T-helper 17 cell (primary cell): ENCODE measurements at regions not wholly inside any gene's neighbourhood (a gene's known extent, or its start where the extent isn't known, plus 50 kb on each side); places are given as distances from the start of the nearest gene placed in this dataset.

ENCODE experiments used
- ATAC-seq: fragments of 150-1000 bp; cut with Tn5 transposase; 2 replicates; pipeline ENCODE4 v1.10.0; 2021; ENCODE audit warnings: mild to moderate bottlenecking, moderate library complexity
- DNase-seq, 3 donors: peaks; one replicate each; pipeline versions ENCODE4 v3.0.0 to v3.0.0-alpha.2; 2020 to 2021
- H3K9me3 ChIP-seq: one replicate; pipeline ENCODE4 v1.7.0; 2013; ENCODE audit warnings: low read length, mild to moderate bottlenecking; ENCODE audit not compliant: control insufficient read depth, poor library complexity, severe bottlenecking
- H3K27ac Mint-ChIP-seq: one replicate; pipeline ENCODE4 v1.8.0; 2022; ENCODE audit warnings: mild to moderate bottlenecking, moderate library complexity, mixed read lengths
- H3K27me3 Mint-ChIP-seq: one replicate; pipeline ENCODE4 v1.8.0; 2022; ENCODE audit warnings: mixed read lengths
- H3K36me3 Mint-ChIP-seq: one replicate; pipeline ENCODE4 v1.8.0; 2022; ENCODE audit warnings: low read depth, mixed read lengths
- H3K4me1 Mint-ChIP-seq: one replicate; pipeline ENCODE4 v1.8.0; 2022; ENCODE audit warnings: mild to moderate bottlenecking, mixed read lengths
- H3K4me3 Mint-ChIP-seq: one replicate; pipeline ENCODE4 v1.8.0; 2022; ENCODE audit warnings: mild to moderate bottlenecking, moderate library complexity, mixed read lengths

DNA sequence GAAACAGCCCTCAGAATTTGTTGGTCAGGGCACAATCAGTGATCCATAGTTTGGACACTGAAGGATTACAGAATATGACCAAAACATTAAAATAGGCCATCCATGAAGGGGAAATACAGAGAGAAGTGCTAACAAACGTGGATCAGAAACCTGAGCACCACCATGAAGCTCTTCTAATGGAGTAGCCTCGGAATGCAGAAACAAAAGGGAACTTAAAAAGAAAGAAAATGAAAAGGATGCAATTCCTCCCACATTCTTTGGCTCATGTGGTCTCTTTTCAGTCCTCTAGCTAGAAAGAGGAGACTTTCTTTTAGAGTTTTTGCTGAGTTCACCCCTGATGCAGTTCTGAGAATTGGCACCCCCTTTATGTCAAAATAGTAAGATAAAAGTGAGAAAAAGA lies 989.8 kb upstream of the B3GALT2 start:
- H3K4me1 Mint-ChIP-seq, result no peaks in the 10 kb centered on the region
- H3K9me3 ChIP-seq, result no peaks in the 10 kb centered on the region
- no peak overlapping the region for H3K27ac Mint-ChIP-seq
- ATAC-seq (no peak), DNase-seq (no peak)
- peaks cover 5% of the 10 kb centered on the region for H3K36me3 Mint-ChIP-seq
- no peak overlapping the region for H3K4me3 Mint-ChIP-seq
- no peaks in the 10 kb centered on the region for H3K27me3 Mint-ChIP-seq

DNA sequence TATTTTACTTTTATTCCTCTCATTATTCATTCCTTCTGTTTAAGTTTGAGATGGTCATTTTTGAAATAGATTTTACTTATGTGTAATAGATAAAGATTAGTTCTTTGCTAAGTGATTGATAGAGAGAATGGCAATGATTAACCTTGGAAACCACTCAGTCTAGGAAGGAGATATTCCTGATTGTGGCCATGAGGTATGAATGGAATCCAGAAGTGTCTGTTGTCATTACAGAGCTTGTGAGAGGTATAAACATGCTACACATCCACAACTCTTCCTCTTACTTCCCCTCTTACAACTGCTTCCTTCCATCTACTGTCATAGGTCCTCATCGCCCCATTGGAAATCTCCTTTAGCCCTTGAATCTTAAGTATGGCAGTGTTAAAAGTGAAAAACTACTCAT lies 988.8 kb upstream of the B3GALT2 start:
- Mint-ChIP-seq H3K4me3 (no peak overlapping the region), H3K4me1 (no peaks in the 10 kb centered on the region), H3K36me3 (peaks cover 3% of the 10 kb centered on the region), H3K27me3 (no peaks in the 10 kb centered on the region), H3K27ac (no peak overlapping the region)
- no peaks in the 10 kb centered on the region for H3K9me3 ChIP-seq
- ATAC-seq (no peak), DNase-seq (no peak)

- no peaks in the 10 kb centered on the region for H3K9me3 ChIP-seq
- Mint-ChIP-seq H3K4me1 (no peaks in the 10 kb centered on the region), H3K4me3 (no peak overlapping the region), H3K36me3 (peaks cover 3% of the 10 kb centered on the region), H3K27ac (no peak overlapping the region), H3K27me3 (no peaks in the 10 kb centered on the region)
- ATAC-seq (no peak), DNase-seq (no peak)
These were observed 988.1 kb upstream of the B3GALT2 start for GRCh38 chr1:194174528-194174927.

GRCh38 chr1:194171596-194171995 lies 985.2 kb upstream of the B3GALT2 start:
- DNase-seq (no peak), ATAC-seq (no peak)
- H3K4me3 Mint-ChIP-seq, result no peak overlapping the region
- H3K4me1 Mint-ChIP-seq, result no peaks in the 10 kb centered on the region
- no peaks in the 10 kb centered on the region for H3K27me3 Mint-ChIP-seq
- no peaks in the 10 kb centered on the region for H3K9me3 ChIP-seq
- H3K36me3 Mint-ChIP-seq, result no peaks in the 10 kb centered on the region
- no peak overlapping the region for H3K27ac Mint-ChIP-seq

DNA sequence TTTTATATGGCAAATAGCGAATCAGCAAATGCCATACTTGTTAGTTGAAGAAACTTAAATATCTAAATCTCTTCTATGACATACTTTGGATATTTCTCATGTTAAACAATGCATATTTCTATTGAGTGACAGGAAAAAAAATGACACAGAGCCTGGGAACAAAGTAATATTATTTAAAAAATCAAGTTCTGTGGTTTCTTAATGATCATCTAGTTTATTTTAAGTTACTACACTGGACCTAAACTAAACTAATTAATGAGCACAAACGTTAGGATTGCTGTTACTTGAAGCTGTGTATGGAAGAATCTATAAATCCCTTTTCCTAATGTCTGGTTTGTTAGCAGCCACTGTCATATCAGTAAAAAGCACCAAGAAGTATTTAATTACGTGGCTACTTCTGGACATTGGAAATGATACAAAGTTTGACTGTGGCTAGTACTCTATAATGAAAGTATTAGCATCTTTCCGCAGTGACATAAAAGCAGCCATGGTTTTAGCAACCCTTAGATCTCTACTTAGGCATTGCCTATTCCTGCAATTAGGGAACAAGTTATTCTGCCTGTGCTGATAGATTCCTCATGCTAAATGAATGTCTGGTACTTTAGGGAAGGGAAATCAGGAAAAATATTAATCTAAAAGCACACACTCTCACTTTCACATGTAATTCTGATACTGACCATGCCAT lies 981.7 kb upstream of the B3GALT2 start:
- DNase-seq, result no peak
- Mint-ChIP-seq H3K4me3 (no peak overlapping the region), H3K36me3 (no peaks in the 10 kb centered on the region), H3K4me1 (no peaks in the 10 kb centered on the region), H3K27ac (no peak overlapping the region), H3K27me3 (no peaks in the 10 kb centered on the region)
- H3K9me3 ChIP-seq, result no peaks in the 10 kb centered on the region
- no peak for ATAC-seq

DNA sequence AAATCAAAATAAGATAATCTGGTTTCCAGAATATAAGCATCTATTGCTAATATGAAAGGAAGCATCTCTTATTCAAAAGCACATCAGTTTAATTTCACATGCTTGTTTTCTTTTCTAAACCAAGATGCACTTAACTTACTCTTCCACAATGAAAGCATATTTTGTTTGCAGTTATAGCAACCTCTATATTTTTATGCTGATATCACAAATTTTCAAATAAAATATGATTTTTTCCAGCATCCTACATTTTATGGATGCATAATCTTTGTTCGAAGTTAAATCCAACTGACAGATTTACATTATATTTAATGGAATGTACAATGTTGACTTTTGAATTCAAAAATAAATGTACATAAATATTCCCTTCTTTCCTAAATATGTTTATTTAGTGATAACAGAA lies 978.3 kb upstream of the B3GALT2 start:
- Mint-ChIP-seq H3K27ac (no peak overlapping the region), H3K4me1 (peaks cover 5% of the 10 kb centered on the region), H3K4me3 (no peak overlapping the region), H3K27me3 (no peaks in the 10 kb centered on the region), H3K36me3 (peaks cover 2% of the 10 kb centered on the region)
- DNase-seq, result no peak
- ATAC-seq, result no peak
- H3K9me3 ChIP-seq, result no peaks in the 10 kb centered on the region

DNA sequence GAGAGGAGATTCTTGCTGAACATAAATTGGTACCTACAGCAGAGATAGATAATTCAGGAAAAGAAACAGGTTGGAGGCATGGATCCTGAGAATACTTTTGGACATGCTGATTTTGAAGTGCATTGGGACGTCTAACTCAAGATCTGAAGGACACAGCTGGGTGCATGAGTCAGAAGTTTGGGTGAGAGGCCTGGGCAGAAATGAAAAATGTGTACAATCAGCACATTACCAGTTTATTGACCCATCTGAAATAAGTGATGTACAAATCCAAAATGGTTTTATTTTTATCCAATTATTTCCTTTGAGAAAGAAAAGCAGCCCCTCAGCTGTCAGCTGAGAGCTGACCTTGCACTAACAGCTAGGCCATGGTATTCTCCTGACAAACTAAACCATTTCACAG lies 975.2 kb upstream of the B3GALT2 start:
- H3K36me3 Mint-ChIP-seq, result peaks cover 2% of the 10 kb centered on the region
- peaks cover 5% of the 10 kb centered on the region for H3K4me1 Mint-ChIP-seq
- no peak overlapping the region for H3K4me3 Mint-ChIP-seq
- H3K27me3 Mint-ChIP-seq, result no peaks in the 10 kb centered on the region
- DNase-seq, result no peak
- no peak for ATAC-seq
- no peak overlapping the region for H3K27ac Mint-ChIP-seq
- peaks cover 2% of the 10 kb centered on the region for H3K9me3 ChIP-seq

GRCh38 chr1:194159941-194160340 lies 973.5 kb upstream of the B3GALT2 start:
- Mint-ChIP-seq H3K27me3 (no peaks in the 10 kb centered on the region), H3K36me3 (peaks cover 2% of the 10 kb centered on the region), H3K4me3 (no peak overlapping the region), H3K4me1 (peaks cover 5% of the 10 kb centered on the region), H3K27ac (no peak overlapping the region)
- H3K9me3 ChIP-seq, result peaks cover 2% of the 10 kb centered on the region
- no peak for ATAC-seq
- DNase-seq, result no peak

DNA sequence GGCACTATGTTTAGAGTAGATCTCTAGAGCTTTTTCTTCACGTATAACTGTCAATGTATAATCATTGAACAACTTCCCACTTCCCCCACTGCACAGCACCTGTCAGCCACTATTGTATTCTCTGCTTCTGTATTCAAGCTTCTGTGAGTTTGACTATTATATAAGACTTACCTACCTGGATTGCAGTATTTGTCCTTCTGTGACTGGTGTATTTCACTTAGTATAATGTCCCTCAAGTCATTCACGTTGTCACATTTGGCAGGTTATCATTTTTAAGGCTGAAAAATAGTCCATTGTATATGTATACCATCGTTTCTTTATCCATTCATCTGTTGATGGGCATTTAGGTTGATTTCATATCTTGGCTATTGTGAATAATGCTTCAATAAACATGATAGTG lies 969.5 kb upstream of the B3GALT2 start:
- Mint-ChIP-seq H3K27ac (no peak overlapping the region), H3K4me1 (peaks cover 4% of the 10 kb centered on the region), H3K4me3 (no peak overlapping the region), H3K36me3 (peaks cover 2% of the 10 kb centered on the region), H3K27me3 (no peaks in the 10 kb centered on the region)
- H3K9me3 ChIP-seq, result peaks cover 2% of the 10 kb centered on the region
- no peak for DNase-seq
- no peak for ATAC-seq

- DNase-seq (no peak), ATAC-seq (no peak)
- Mint-ChIP-seq H3K27me3 (no peaks in the 10 kb centered on the region), H3K36me3 (no peaks in the 10 kb centered on the region), H3K27ac (peak overlapping the region; percentile 82), H3K4me1 (peaks cover 4% of the 10 kb centered on the region), H3K4me3 (peak overlapping the region; percentile 92)
- no peaks in the 10 kb centered on the region for H3K9me3 ChIP-seq
These were observed 964.6 kb upstream of the B3GALT2 start for GRCh38 chr1:194151056-194151455.

DNA sequence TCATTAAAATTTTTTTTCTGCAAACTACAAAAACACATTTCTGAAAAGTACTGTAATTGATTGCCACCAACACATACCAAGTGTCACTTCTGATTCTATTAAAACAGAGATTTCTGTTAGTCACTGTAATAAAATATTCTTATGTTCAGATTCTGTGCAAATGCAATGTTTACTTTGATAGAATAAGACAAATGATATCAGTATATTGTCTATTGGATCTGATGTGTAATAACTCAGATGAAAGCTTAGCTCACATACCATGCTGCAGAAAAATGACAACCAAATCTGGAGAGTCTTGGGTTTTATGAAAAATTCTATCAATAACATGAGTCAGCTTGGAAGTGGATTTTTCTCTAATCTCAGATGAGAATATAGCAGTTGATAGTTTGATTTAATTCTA lies 963.8 kb upstream of the B3GALT2 start:
- H3K4me3 Mint-ChIP-seq, result no peak overlapping the region
- DNase-seq (no peak), ATAC-seq (no peak)
- no peaks in the 10 kb centered on the region for H3K27me3 Mint-ChIP-seq
- peaks cover 4% of the 10 kb centered on the region for H3K4me1 Mint-ChIP-seq
- no peak overlapping the region for H3K27ac Mint-ChIP-seq
- no peaks in the 10 kb centered on the region for H3K9me3 ChIP-seq
- H3K36me3 Mint-ChIP-seq, result no peaks in the 10 kb centered on the region

DNA sequence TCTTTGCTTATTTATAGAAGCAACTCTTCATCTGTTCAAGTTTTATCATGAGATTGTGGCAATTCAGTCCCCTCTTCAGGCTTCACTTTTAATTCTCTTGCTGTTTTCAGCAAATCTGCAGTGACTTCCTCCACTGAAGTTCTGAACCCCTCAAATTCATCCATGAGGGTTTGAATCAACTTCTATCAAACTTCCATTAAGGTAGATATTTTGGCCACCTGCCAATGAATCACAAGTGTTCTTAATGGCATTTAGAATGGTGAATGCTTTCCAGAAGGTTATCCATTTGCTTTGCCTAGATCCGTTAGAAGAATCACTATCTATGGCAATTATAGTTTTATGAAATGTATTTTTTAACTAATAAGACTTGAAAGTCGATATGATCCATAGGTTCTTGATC lies 946.7 kb upstream of the B3GALT2 start:
- no peak for DNase-seq
- Mint-ChIP-seq H3K27ac (no peak overlapping the region), H3K36me3 (no peaks in the 10 kb centered on the region), H3K4me1 (peaks cover 11% of the 10 kb centered on the region), H3K27me3 (no peaks in the 10 kb centered on the region), H3K4me3 (no peak overlapping the region)
- H3K9me3 ChIP-seq, result no peaks in the 10 kb centered on the region
- no peak for ATAC-seq

GRCh38 chr1:194118086-194118485 lies 931.7 kb upstream of the B3GALT2 start:
- DNase-seq, result no peak
- no peak for ATAC-seq
- no peak overlapping the region for H3K4me3 Mint-ChIP-seq
- no peaks in the 10 kb centered on the region for H3K4me1 Mint-ChIP-seq
- H3K27me3 Mint-ChIP-seq, result no peaks in the 10 kb centered on the region
- no peaks in the 10 kb centered on the region for H3K36me3 Mint-ChIP-seq
- peaks cover 2% of the 10 kb centered on the region for H3K9me3 ChIP-seq
- no peak overlapping the region for H3K27ac Mint-ChIP-seq

GRCh38 chr1:194117582-194117981 lies 931.2 kb upstream of the B3GALT2 start:
- H3K4me1 Mint-ChIP-seq, result no peaks in the 10 kb centered on the region
- DNase-seq, result no peak
- H3K27ac Mint-ChIP-seq, result no peak overlapping the region
- ATAC-seq, result no peak
- H3K27me3 Mint-ChIP-seq, result no peaks in the 10 kb centered on the region
- H3K9me3 ChIP-seq, result peaks cover 2% of the 10 kb centered on the region
- no peaks in the 10 kb centered on the region for H3K36me3 Mint-ChIP-seq
- H3K4me3 Mint-ChIP-seq, result no peak overlapping the region
